NT2/D1 (cell line): ENCODE measurements at regions not wholly inside any gene's neighbourhood (a gene's known extent, or its start where the extent isn't known, plus 50 kb on each side); places are given as distances from the start of the nearest gene placed in this dataset.

Experiments used
- DNase-seq: peaks from one replicate; pipeline ENCODE4 v3.0.0-alpha.2; 2011; ENCODE audit warnings: low read depth, low spot score
- H3K27me3 ChIP-seq: 2 replicates; pipeline ENCODE4 v1.6.0; 2011; ENCODE audit warnings: mild to moderate bottlenecking; ENCODE audit not compliant: insufficient read length, insufficient read depth
- H3K36me3 ChIP-seq: 2 replicates; pipeline ENCODE4 v1.6.1; 2011; ENCODE audit warnings: mild to moderate bottlenecking, low read length, mixed read lengths; ENCODE audit not compliant: insufficient read depth, insufficient read length
- H3K4me1 ChIP-seq: 2 replicates; pipeline ENCODE4 v1.5.1; 2011; ENCODE audit not compliant: insufficient read depth, insufficient read length
- H3K4me3 ChIP-seq: 2 replicates; pipeline ENCODE4 v1.5.1; 2011; ENCODE audit warnings: low read depth; ENCODE audit not compliant: insufficient read length
- H3K9ac ChIP-seq: 2 replicates; pipeline ENCODE4 v1.6.0; 2011; ENCODE audit warnings: low read depth; ENCODE audit not compliant: insufficient read length
- H3K9me3 ChIP-seq: 2 replicates; pipeline ENCODE4 v1.5.1; 2011; ENCODE audit warnings: mild to moderate bottlenecking, low read length; ENCODE audit not compliant: insufficient read depth
- SUZ12 ChIP-seq: IDR thresholded peaks from 2 replicates; pipeline ENCODE4 v1.6.1; 2011; ENCODE audit not compliant: insufficient read length, insufficient read depth; ENCODE audit errors: extremely low read depth
- YY1 ChIP-seq: IDR thresholded peaks from 2 replicates; pipeline ENCODE4 v1.6.1; 2011; ENCODE audit not compliant: insufficient read length, insufficient read depth
- ZNF274 ChIP-seq: IDR thresholded peaks from 2 replicates; pipeline ENCODE4 v1.6.1; 2011; ENCODE audit warnings: mild to moderate bottlenecking, low read depth, low read length

- no peaks in the 10 kb centered on the region for H3K9me3 ChIP-seq
- no peaks in the 10 kb centered on the region for H3K36me3 ChIP-seq
- no peaks in the 10 kb centered on the region for H3K4me1 ChIP-seq
- H3K27me3 ChIP-seq: no peaks in the 10 kb centered on the region
- H3K9ac ChIP-seq: no peak overlapping the region
- no peak overlapping the region for H3K4me3 ChIP-seq
- no peak for DNase-seq
- TF ChIP-seq SUZ12 (no peak), YY1 (no peak), ZNF274 (no peak)
Observed at GRCh38 chr2:203800783-203801182, 66.8 kb upstream of the CTLA4 start.

GRCh38 chr2:203802342-203803052, 65.1 kb upstream of the CTLA4 start:
- DNase-seq: no peak
- no peak overlapping the region for H3K9ac ChIP-seq
- H3K4me1 ChIP-seq: no peaks in the 10 kb centered on the region
- H3K27me3 ChIP-seq: no peaks in the 10 kb centered on the region
- no peaks in the 10 kb centered on the region for H3K36me3 ChIP-seq
- H3K4me3 ChIP-seq: no peak overlapping the region
- H3K9me3 ChIP-seq: no peaks in the 10 kb centered on the region
- TF ChIP-seq SUZ12: no peak
- no peak for TF ChIP-seq ZNF274
- no peak for TF ChIP-seq YY1

GRCh38 chr2:203803053-203803429, 64.5 kb upstream of the CTLA4 start:
- H3K36me3 ChIP-seq: no peaks in the 10 kb centered on the region
- no peak for DNase-seq
- no peaks in the 10 kb centered on the region for H3K27me3 ChIP-seq
- TF ChIP-seq YY1: no peak
- TF ChIP-seq SUZ12: no peak
- TF ChIP-seq ZNF274: no peak
- H3K4me1 ChIP-seq: no peaks in the 10 kb centered on the region
- H3K4me3 ChIP-seq: no peak overlapping the region
- no peaks in the 10 kb centered on the region for H3K9me3 ChIP-seq
- H3K9ac ChIP-seq: no peak overlapping the region

- no peaks in the 10 kb centered on the region for H3K9me3 ChIP-seq
- TF ChIP-seq SUZ12: no peak
- TF ChIP-seq ZNF274: no peak
- TF ChIP-seq YY1: no peak
- no peaks in the 10 kb centered on the region for H3K36me3 ChIP-seq
- no peak overlapping the region for H3K4me3 ChIP-seq
- no peaks in the 10 kb centered on the region for H3K27me3 ChIP-seq
- H3K4me1 ChIP-seq: no peaks in the 10 kb centered on the region
- no peak overlapping the region for H3K9ac ChIP-seq
- no peak for DNase-seq
Observed at GRCh38 chr2:203804070-203804469, 63.5 kb upstream of the CTLA4 start.

- no peak overlapping the region for H3K9ac ChIP-seq
- no peak for TF ChIP-seq SUZ12
- TF ChIP-seq YY1: no peak
- TF ChIP-seq ZNF274: no peak
- no peaks in the 10 kb centered on the region for H3K36me3 ChIP-seq
- DNase-seq: no peak
- H3K9me3 ChIP-seq: no peaks in the 10 kb centered on the region
- H3K4me3 ChIP-seq: no peak overlapping the region
- H3K27me3 ChIP-seq: no peaks in the 10 kb centered on the region
- H3K4me1 ChIP-seq: no peaks in the 10 kb centered on the region
Observed at GRCh38 chr2:203804764-203805485, 62.6 kb upstream of the CTLA4 start.

- H3K4me1 ChIP-seq: no peaks in the 10 kb centered on the region
- H3K36me3 ChIP-seq: no peaks in the 10 kb centered on the region
- DNase-seq: no peak
- H3K9ac ChIP-seq: no peak overlapping the region
- no peak for TF ChIP-seq YY1
- TF ChIP-seq ZNF274: no peak
- no peak for TF ChIP-seq SUZ12
- no peak overlapping the region for H3K4me3 ChIP-seq
- H3K27me3 ChIP-seq: no peaks in the 10 kb centered on the region
- H3K9me3 ChIP-seq: no peaks in the 10 kb centered on the region
Observed at GRCh38 chr2:203805486-203805838, 62.1 kb upstream of the CTLA4 start.

GRCh38 chr2:203806761-203807160, 60.8 kb upstream of the CTLA4 start:
- H3K4me3 ChIP-seq: no peak overlapping the region
- DNase-seq: no peak
- TF ChIP-seq ZNF274: no peak
- TF ChIP-seq SUZ12: no peak
- TF ChIP-seq YY1: no peak
- H3K9ac ChIP-seq: no peak overlapping the region
- H3K4me1 ChIP-seq: no peaks in the 10 kb centered on the region
- no peaks in the 10 kb centered on the region for H3K9me3 ChIP-seq
- H3K36me3 ChIP-seq: no peaks in the 10 kb centered on the region
- H3K27me3 ChIP-seq: no peaks in the 10 kb centered on the region
